ENCODE measurements at regions not wholly inside any gene's neighbourhood (a gene's known extent, or its start where the extent isn't known, plus 50 kb on each side); places are given as distances from the start of the nearest gene placed in this dataset.

DNA sequence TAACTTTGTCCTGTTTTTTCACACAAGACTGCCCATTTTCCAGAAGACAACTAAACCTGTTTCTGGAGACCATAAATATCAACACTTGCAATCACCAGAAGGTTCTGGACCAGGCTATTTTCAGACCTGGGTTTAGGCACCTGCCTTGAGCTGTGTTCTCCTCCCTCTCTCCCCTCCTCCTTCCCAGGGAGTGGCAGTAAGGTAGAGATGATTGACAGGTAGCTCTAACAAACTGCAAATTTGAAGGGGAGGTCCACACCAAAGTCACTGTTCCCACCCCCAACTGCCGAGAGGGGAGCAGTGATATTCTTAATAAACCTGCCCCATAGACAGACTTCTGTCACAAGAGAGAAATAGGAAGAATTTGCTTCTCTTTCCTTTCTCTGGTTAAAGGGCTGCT is 91.2 kb upstream of the BACH2 start:
- 0 out of 2 replicates have a peak, but pooled peaks cover 3% of the 10 kb centered on the region for H3F3A ChIP-seq (replicated peaks; ENCODE audit: low read depth)
- H3K36me3 ChIP-seq (ENCODE audit: insufficient read depth), result no peaks in the 10 kb centered on the region
- H3K4me3 ChIP-seq, result no peak overlapping the region
- H3K27ac ChIP-seq (ENCODE audit: low read depth), result no peak overlapping the region
- no peak overlapping the region for H3K4me3 Mint-ChIP-seq
- H3K9me3 Mint-ChIP-seq, result no peaks in the 10 kb centered on the region
- H3K4me1 ChIP-seq (ENCODE audit: insufficient read depth), result peaks cover 50% of the 10 kb centered on the region
- no peak overlapping the region for H2AFZ ChIP-seq
- no peaks in the 10 kb centered on the region for H4K20me1 ChIP-seq (replicated peaks; ENCODE audit: insufficient read depth)
- no peak overlapping the region for H3K4me2 ChIP-seq
- no peaks in the 10 kb centered on the region for H3K27me3 ChIP-seq (ENCODE audit: insufficient read depth)
- TF ChIP-seq, protein P1, sequence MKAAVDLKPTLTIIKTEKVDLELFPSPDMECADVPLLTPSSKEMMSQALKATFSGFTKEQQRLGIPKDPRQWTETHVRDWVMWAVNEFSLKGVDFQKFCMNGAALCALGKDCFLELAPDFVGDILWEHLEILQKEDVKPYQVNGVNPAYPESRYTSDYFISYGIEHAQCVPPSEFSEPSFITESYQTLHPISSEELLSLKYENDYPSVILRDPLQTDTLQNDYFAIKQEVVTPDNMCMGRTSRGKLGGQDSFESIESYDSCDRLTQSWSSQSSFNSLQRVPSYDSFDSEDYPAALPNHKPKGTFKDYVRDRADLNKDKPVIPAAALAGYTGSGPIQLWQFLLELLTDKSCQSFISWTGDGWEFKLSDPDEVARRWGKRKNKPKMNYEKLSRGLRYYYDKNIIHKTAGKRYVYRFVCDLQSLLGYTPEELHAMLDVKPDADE (IDR thresholded peaks at IDR 0.05), result no peak
- TF ChIP-seq NANOG (IDR thresholded peaks at IDR 0.05; ENCODE audit: borderline replicate concordance) (no peak), ZNF462 (CRISPR knock-in tag; IDR thresholded peaks at IDR 0.05) (no peak), EZH2 (IDR thresholded peaks at IDR 0.05; ENCODE audit: low read depth, unreplicated experiment) (no peak), STAT1 (IDR thresholded peaks at IDR 0.05; ENCODE audit: unreplicated experiment) (no peak), EZH2phosphoT487 (IDR thresholded peaks at IDR 0.05; ENCODE audit: unreplicated experiment) (no peak), REST (IDR thresholded peaks at IDR 0.05; ENCODE audit: unreplicated experiment) (no peak), JUNB (IDR thresholded peaks at IDR 0.05; ENCODE audit: unreplicated experiment) (no peak), POLR2AphosphoS5 (IDR thresholded peaks at IDR 0.05; ENCODE audit: low read depth) (no peak), CREB1 (CRISPR knock-in tag; IDR thresholded peaks at IDR 0.05; ENCODE audit: low read depth) (no peak), ZNF114 (CRISPR knock-in tag; IDR thresholded peaks at IDR 0.05) (no peak), CTCF (conservative IDR thresholded peaks at IDR 0.05; ENCODE audit: low read depth in 2 of 2) (no peak)
- no peak for DNase-seq (ENCODE audit: low spot score)
- H3K9me2 ChIP-seq (ENCODE audit: insufficient read depth), result no peaks in the 10 kb centered on the region
- no peak for ATAC-seq
- peaks cover 53% of the 10 kb centered on the region for H3K4me1 Mint-ChIP-seq
- no peak overlapping the region for H3K27ac Mint-ChIP-seq
- H3K27me3 Mint-ChIP-seq (ENCODE audit: insufficient read depth, low read depth, poor library complexity), result peaks cover 3% of the 10 kb centered on the region
- no peaks in the 10 kb centered on the region for H3K79me2 ChIP-seq (replicated peaks; ENCODE audit: insufficient read depth)
- H3K36me3 Mint-ChIP-seq (ENCODE audit: low read depth), result no peaks in the 10 kb centered on the region
